Inflammatory macrophage treated with lipopolysaccharide for 1 hour (primary cell): ENCODE measurements at regions not wholly inside any gene's neighbourhood (a gene's known extent, or its start where the extent isn't known, plus 50 kb on each side); places are given as distances from the start of the nearest gene placed in this dataset.

Experiments
- DNase-seq, 2 donors: peaks; one replicate each; pipeline ENCODE4 v3.0.0-alpha.2; 2020 to 2022

DNA sequence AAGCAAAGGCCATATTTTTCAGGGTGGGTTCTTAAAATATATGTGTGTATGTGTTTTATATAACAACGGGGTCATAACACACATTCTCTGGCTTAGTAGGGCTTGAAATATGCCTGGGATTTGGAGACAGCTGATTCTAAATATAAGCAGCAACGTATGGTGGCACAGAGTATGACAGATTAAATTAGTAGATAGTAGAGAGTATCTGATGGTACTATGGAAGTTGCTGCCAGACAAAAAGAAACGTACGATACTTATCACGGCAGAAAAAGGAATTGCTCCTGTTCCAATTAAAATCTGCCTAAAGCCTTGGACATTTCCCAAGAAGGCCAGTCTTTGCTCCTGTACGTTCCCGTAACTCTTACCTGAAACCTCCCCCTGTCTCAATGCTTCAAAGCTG, 607.9 kb upstream of the ID2 start:
- DNase-seq: no peak

GRCh38 chr2:8076448-8077342, 605.2 kb upstream of the ID2 start:
- peak; percentile 43 to 62 for DNase-seq

- no peak for DNase-seq
Observed at GRCh38 chr2:8078705-8079104, 603.2 kb upstream of the ID2 start.

GRCh38 chr2:8080063-8080462, 601.8 kb upstream of the ID2 start:
- no peak for DNase-seq

GRCh38 chr2:8081130-8081529, 600.7 kb upstream of the ID2 start:
- no peak for DNase-seq

DNA sequence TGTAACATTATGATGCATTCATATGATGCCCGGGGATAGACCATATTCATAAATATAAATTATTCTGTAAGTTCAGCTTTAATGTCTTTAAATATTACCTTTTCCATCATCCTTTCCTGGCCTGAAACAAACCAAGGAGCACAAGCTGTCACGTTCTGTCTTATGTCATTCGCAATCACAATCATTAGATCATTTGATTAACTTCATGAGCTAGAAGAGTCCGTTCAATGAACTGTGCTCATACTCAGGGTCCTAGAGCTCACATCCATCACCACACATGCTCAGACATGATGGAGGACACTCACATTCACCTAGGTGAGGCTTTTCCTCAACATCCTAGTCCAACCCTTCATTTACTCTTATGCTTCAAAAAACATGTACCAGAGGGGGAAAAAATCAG, 599.0 kb upstream of the ID2 start:
- DNase-seq: no peak

DNA sequence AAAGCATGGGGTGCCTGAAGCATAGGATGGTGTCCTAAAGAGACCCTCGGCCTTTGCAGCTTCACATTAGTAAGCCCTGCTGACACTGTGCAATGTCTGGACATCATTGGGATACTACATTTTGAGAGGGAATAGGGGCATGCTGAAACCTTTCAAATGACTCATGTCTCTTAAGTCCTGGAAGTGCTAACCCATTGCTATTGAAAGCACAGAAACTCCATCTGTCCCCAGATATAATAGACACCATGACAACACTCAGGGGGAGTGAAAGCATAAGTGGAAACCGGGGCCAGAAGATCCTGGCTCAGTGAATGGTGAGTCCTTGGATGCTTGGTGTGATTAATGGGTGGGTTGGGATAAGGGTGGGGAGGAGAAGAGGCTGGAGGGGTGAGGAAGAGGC, 595.5 kb upstream of the ID2 start:
- no peak for DNase-seq

DNA sequence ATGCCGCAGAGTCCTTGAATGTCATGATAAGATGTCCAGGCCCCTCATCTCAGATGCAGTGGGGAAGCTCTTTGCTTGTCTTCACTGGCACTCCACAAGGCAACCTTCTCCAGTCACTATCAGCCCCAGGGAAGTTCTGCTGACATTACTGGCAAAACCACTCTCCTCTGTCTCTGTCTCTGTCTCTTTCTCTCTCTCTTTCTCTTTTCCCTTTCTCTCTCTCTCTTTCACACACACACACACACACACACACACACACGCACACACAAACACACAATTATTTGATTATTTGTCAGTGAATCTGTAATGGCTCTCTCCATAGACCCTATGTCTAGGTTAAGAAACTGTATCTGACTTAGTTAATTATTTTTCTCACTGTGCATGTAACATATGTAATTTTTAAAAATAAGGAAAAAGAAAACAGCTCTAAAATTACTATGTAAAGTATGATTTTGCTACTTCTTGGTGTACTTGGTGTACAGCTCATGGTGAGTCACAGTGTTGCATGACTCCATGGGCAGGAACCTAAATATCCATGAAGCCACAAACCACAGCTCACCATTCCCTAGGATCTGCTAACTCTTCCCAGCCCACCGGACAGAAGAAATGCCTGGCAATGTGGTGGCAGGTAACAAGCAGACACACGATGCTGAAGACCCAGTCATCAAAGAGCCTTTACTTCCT, 594.9 kb upstream of the ID2 start:
- peak in 1 of 2 donors; percentile 20 for DNase-seq

DNA sequence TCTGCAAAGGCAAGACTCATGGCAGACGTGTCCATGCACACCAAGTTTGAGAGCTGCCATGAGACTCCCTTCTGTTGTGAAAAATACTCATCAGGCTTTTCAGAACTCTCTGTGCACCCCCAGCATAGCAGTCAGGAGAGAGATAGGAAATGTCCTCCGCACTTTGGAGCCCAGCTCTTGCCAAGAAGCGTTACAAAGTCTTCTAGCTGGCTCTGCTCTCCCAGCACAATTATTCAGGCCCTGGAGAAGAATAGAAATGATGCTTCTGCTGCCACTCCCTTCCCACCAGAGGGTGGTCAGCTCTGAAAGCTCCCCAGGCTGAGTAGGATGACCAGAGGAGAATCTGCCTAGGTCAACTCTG, 594.4 kb upstream of the ID2 start:
- DNase-seq: no peak

GRCh38 chr2:8088810-8089209, 593.0 kb upstream of the ID2 start:
- DNase-seq: no peak

DNA sequence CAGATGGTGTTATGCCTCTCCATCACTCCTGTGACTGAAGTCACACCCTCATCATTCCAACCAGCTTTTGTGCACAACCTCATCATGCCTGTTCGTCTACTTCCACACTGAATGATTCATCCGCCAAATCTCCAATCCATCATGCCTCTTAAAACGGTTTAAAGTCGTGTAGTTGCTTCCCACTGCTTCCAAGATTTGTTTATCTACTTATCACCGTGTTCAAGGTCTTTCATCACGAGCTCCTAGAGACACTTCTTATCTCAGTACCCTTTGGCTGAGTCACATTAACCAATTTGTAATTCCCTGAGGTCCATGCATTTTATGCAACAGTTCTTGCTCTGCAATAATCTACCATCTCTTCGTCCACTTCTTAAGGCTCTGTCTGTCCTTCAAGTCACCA, 592.3 kb upstream of the ID2 start:
- DNase-seq: no peak

DNA sequence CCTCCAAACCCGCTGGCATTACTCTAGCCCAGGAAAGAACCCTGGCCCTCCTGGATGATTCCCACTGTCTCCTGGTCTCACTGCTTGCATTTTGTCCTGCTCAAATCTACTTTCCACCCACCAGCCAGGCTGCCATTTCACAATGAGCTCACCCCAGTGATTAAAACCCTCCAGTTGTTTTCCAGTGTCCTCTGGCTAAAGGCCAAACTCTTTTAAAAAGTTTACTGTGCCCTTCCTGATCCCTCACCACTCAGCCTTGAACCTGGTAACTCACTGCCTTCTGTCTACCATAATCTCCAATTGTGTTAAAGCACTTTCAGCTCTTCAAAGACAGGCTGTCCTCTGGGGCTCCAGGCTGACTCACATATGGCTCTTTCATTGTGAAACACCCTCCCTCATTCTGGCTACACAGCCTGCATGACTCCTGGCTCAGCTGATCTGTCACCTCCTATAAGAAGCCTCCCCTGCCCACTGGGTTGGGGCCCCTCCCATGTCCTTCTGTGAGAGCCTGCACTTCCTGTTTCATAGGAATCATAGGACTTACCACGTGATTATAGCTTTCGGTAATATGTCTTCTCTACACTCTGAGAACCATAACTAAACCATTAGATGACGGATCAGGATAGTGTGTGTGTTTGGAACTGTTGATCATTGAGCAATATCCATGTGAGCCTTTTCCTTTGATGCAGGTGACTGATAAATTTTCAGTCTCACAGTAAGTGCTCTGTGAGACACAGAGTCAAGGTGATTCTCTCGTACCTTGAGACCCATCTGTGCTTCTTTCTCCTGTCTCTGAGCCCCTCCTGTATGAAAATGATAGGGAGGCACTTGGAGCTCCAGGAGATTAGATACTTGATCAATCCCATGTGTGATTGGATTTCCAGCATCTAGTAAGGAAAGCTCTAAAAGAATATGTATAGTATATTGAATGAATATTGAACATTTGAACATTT, 590.8 kb upstream of the ID2 start:
- peak; percentile 93 to 97 for DNase-seq

- no peak for DNase-seq
Observed at GRCh38 chr2:8094526-8094925, 587.3 kb upstream of the ID2 start.

DNA sequence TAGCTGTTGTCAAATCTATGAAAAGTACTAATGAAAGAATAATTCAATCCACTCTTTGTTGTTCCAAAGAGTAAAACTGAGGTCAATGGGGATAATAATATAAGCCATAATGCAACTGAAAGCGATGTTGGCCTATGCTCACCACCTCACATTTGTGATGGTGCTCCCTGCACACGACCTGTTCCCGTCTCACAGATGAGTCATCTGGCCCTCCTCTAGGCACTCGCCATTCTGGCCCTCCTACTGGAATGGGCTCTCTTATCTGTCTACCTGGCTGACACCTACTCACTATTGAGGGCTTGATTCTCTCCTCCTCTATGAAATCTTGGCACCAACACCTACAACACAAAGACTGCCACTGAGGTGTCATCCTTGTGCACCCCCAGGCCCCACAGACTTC, 585.9 kb upstream of the ID2 start:
- no peak for DNase-seq

GRCh38 chr2:8096484-8096883, 585.4 kb upstream of the ID2 start:
- DNase-seq: no peak

GRCh38 chr2:8098476-8099266, 583.2 kb upstream of the ID2 start:
- DNase-seq: no peak

- DNase-seq: no peak
Observed at GRCh38 chr2:8099267-8099582, 582.6 kb upstream of the ID2 start.

DNA sequence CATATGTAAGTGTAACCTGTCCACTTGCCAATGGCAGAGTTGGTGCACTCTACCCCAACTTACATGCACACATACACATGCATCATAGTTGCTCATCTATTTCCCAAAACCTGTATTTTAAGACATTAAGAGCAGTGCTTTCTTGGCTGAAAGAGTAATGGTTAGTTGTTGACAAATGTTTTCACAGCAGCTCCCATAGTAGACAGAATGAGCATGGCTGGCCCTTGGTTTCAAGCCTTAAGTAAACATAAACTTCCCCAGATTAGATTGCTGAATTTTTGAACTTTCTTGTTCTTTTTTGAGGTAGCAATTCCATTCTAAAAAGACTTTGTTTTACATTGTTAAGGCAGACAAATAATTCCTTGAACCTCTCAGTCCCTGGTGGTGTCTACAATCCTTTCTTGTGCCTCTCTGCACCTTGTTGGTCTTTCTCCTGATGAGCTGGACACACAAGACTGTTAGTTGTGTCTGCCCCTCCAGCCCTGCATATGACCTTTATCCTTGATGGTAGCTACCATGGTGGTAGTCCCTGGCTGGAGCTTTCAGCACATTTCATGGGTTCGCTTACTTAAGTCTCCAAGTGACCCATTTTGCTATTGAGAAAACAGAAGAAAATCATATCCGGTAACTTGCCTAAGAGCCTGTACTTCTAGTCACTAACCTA, 580.1 kb upstream of the ID2 start:
- DNase-seq: no peak

DNA sequence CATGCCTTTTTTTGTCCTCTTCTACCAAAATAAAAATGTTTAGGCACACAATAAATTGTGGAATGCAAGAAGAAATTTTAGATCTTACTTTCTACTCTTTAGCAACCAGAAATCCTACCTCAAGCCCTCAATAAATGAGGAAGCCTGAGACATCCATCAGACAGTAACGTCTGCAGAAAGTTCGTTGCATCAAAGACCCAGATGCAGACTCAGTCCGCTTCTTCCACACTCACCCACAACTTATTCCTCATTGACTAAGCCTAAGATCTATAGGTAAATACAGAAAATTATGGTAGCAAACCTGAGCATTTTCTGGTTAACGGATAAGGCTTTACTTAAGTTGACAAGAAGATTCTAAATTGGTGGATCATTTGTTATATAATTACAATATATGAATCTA, 579.4 kb upstream of the ID2 start:
- DNase-seq: no peak

GRCh38 chr2:8103085-8103708, 578.7 kb upstream of the ID2 start:
- DNase-seq: no peak

DNA sequence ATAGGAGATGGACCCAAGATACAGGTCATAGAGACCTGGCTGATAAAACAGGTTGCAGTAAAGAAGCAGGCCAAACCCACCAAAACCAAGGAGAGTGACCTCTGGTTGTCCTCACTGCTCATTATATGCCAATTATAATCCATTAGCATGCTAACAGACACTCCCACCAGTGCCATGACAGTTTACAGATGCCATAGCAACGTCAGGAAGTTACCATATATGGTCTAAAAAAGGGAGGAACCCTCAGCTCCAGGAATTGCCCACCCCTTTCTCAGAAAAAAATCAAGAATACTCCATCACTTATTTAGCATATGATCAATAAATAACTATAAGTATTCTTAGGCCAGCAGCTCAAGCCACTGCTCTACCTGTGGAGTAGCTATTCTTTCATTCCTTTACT, 574.7 kb upstream of the ID2 start:
- DNase-seq: no peak
